Caki2 (cell line): ENCODE measurements at regions not wholly inside any gene's neighbourhood (a gene's known extent, or its start where the extent isn't known, plus 50 kb on each side); places are given as distances from the start of the nearest gene placed in this dataset.

Experiments
- DNase-seq: peaks from one replicate; pipeline ENCODE4 v3.0.0-alpha.2; 2015; ENCODE audit warnings: low read depth
- in situ Hi-C: cut with HindIII; loops from 2 replicates; pipeline ENCODE4 v1.10.0; 2016; ENCODE audit warnings: low sequenced_read_pairs, low pct_unique_long_range_greater_than_20kb, mixed read lengths

DNA sequence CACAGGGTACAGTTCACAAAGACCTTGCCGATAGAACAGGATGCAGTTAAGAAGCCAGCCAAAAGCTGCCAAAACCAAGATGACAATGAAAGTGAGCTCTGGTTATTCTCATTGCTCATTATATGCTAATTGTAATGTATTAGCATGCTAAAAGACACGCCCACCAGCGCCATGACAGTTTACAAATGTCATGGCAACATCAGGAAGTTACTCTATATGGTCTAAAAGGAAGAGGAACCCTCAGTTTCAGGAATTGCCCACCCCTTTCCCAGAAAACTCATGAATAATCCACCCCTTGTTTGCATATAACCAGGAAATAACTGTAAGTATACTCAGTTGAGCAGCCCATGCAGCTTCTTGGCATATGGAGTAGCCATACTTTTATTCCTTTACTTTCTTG is 748.7 kb downstream of the QKI start:
- no peak for DNase-seq
- in situ Hi-C loops = no loop called here

GRCh38 chr6:164159061-164159460 is 744.5 kb downstream of the QKI start:
- in situ Hi-C loops = no loop called here
- no peak for DNase-seq

DNA sequence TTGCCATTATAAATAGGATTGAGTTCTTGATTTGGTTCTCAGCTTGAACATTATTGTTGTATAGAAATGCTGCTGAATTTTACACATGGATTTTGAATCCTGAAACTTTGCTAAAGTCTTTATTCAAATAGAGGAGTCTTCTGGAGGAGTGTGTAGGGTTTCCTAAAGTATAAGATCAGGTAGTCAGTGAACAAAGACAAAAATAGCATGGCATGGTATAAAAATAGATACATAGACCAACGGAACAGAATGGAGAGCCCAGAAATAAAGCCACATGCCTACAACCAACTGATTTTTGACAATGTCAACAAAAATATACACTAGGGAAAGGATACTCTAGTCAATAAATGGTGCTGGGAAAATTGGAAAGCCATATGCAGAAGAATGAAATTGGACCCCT is 740.1 kb downstream of the QKI start:
- DNase-seq = no peak
- in situ Hi-C loops = no loop called here

GRCh38 chr6:164152611-164153010 is 738.1 kb downstream of the QKI start:
- no peak for DNase-seq
- in situ Hi-C loops = no loop called here

- in situ Hi-C loops = no loop called here
- no peak for DNase-seq
Measured at GRCh38 chr6:164151161-164152120, 736.9 kb downstream of the QKI start.

GRCh38 chr6:164150232-164150631 is 735.7 kb downstream of the QKI start:
- in situ Hi-C loops = no loop called here
- DNase-seq = no peak

- DNase-seq = no peak
- in situ Hi-C loops = no loop called here
Measured at GRCh38 chr6:164148788-164149187, 734.3 kb downstream of the QKI start.

DNA sequence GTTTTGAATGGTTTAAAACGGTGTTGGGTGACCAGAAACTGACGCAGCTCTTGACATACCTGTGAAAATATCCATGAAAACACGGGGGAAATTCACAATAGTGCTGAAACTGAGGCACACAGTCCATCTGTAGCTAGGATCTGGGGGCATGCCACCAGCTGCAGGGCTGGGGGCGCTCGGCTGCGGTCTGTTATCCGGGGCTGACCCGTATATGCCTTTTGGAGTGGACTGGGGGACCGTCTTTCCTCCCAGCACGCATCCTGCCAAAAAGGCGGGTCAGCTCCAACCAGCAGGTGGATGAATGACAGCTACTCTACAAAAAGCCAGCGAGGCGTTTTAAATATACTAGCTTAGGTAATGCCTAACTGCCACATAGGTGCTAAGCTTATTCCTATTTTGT is 729.8 kb downstream of the QKI start:
- in situ Hi-C loops = no loop called here
- no peak for DNase-seq

- no peak for DNase-seq
- in situ Hi-C loops = no loop called here
Measured at GRCh38 chr6:164142322-164142721, 727.8 kb downstream of the QKI start.

- DNase-seq = no peak
- in situ Hi-C loops = no loop called here
Measured at GRCh38 chr6:164135511-164136132, 721.1 kb downstream of the QKI start.

DNA sequence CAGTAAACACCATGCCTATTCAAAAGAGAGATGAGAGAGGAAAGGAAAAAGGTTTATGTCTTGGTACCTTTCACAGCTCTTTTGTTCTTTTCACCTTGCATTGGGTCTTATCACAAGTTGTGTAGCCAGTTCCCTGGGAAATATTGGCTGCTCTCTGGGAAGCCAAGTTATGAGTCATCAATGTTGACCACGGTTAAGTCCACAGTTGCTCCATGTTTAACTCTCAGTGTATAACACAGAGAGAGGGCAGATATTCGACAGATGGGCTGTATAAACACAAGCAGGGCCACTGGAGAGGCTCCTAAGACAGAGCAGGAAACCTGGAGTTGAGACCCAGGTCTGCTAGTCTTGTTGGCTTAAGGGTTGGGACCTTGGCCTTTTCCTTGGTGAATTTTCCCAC is 718.6 kb downstream of the QKI start:
- in situ Hi-C loops = no loop called here
- no peak for DNase-seq

- no peak for DNase-seq
- in situ Hi-C loops = no loop called here
Measured at GRCh38 chr6:164130585-164130984, 716.1 kb downstream of the QKI start.

- DNase-seq = no peak
- in situ Hi-C loops = no loop called here
Measured at GRCh38 chr6:164130151-164130550, 715.6 kb downstream of the QKI start.

- in situ Hi-C loops = no loop called here
Measured at GRCh38 chr6:164129218-164129617, 714.7 kb downstream of the QKI start.

GRCh38 chr6:164128101-164128500 is 713.6 kb downstream of the QKI start:
- DNase-seq = no peak

More at GRCh38 chr6:164129218-164129617, 714.7 kb downstream of the QKI start:
- no peak for DNase-seq

GRCh38 chr6:164124986-164125385 is 710.5 kb downstream of the QKI start:
- in situ Hi-C loops = no loop called here
- DNase-seq = no peak

More at GRCh38 chr6:164128101-164128500, 713.6 kb downstream of the QKI start:
- in situ Hi-C loops = no loop called here

DNA sequence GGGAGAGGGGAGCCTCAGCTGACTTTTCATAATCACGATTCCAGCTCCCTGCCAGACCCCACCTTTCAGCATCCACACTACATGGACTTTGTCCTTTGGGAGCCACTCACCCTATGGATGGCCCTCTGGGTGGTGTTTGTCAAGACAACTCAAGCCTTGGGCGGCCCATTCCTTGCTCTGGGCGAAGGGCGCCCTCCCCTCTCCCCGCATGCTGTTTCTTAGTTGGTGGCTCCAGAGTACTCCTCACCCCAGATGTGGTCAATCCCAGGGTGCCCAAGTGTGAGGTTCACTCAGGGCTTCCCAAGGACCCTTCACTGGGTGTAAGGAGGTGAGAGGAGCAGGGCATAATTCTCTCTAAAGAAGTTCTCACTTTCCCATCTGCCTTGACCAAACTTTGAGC is 710.0 kb downstream of the QKI start:
- in situ Hi-C loops = no loop called here

DNA sequence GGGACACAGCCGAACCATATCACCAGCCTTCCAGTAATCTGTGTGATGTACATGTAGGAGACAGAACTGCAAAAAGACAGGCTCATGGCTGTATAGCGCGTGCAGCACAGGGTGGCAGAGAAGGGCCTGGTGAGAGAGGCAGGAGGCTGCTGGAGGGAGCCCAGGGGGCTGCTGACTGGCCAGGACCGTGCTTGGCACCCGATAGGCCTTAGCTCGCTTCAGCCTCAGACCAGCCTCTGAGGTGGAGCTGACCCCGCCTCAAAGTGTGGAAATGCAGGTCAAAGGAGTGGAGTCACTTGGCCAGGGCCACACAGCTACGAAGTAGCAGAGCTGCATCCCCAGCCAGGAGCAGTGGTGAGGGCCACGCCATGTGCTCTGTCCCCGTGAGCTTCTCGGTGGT is 707.6 kb downstream of the QKI start:
- in situ Hi-C loops = no loop called here

More for the DNA sequence above, 710.0 kb downstream of the QKI start:
- DNase-seq = no peak

GRCh38 chr6:164121527-164121926 is 707.0 kb downstream of the QKI start:
- in situ Hi-C loops = no loop called here

More for the DNA sequence above, 707.6 kb downstream of the QKI start:
- DNase-seq = no peak

More at GRCh38 chr6:164121527-164121926, 707.0 kb downstream of the QKI start:
- no peak for DNase-seq
